PC-9 (cell line): ENCODE measurements at regions not wholly inside any gene's neighbourhood (a gene's known extent, or its start where the extent isn't known, plus 50 kb on each side); places are given as distances from the start of the nearest gene placed in this dataset.

Experiments used
- BruUV-seq: library from RNA; stranded (reverse); fragments of 400-500 nt; replicated peaks from 2 replicates; lab custom pipeline; 2021; lab: Mats Ljungman, UMichigan
- CTCF ChIA-PET: fragments of 300-600 bp; sonication (Branson Sonifier 250); formaldehyde crosslinking; loops from one replicate; lab custom pipeline; 2022; ENCODE audit warnings: antibody characterized with exemption; lab: Charles Lee
- POLR2A ChIA-PET: fragments of 300-600 bp; sonication (Branson Sonifier 250); formaldehyde crosslinking; loops from one replicate; lab custom pipeline; 2022; ENCODE audit warnings: antibody characterized with exemption; ENCODE audit not compliant: unreplicated experiment; lab: Charles Lee
- DNase-seq, 2 experiments: peaks; one replicate each; pipeline versions ENCODE4 v3.0.0 to v3.0.0-alpha.2; 2015 to 2022; ENCODE audit warnings: mixed read lengths in 1 of 2
- H2AFZ ChIP-seq: fragments of 200-600 bp; sonication (generic); 2 replicates; pipeline ENCODE4 v1.8.1; 2017; ENCODE audit warnings: antibody characterized with exemption
- H3F3A ChIP-seq: fragments of 200-600 bp; sonication (generic); 2 replicates; pipeline ENCODE4 v1.8.1; 2017; ENCODE audit warnings: antibody characterized with exemption, mild to moderate bottlenecking, low read depth; ENCODE audit not compliant: insufficient read depth
- H3K27ac ChIP-seq: fragments of 200-600 bp; sonication (generic); 2 replicates; pipeline ENCODE4 v1.6.1; 2016; ENCODE audit warnings: mixed run types
- H3K27me3 ChIP-seq: fragments of 200-600 bp; sonication (generic); 2 replicates; pipeline ENCODE4 v1.6.1; 2016; ENCODE audit warnings: low read depth, mixed run types; ENCODE audit not compliant: insufficient read depth
- H3K36me3 ChIP-seq: fragments of 200-600 bp; sonication (generic); 2 replicates; pipeline ENCODE4 v1.6.1; 2016; ENCODE audit warnings: low read depth, mixed run types
- H3K4me1 ChIP-seq: fragments of 200-600 bp; sonication (generic); replicated peaks from 2 replicates; pipeline ENCODE4 v1.6.1; 2016; ENCODE audit warnings: mixed run types; ENCODE audit not compliant: insufficient read depth
- H3K4me2 ChIP-seq: fragments of 200-600 bp; sonication (generic); 2 replicates; pipeline ENCODE4 v1.6.1; 2017; ENCODE audit warnings: mixed run types
- H3K4me3 ChIP-seq: fragments of 200-600 bp; sonication (generic); 2 replicates; pipeline ENCODE4 v1.6.1; 2016; ENCODE audit warnings: mixed run types
- H3K79me2 ChIP-seq: fragments of 200-600 bp; sonication (generic); 2 replicates; pipeline ENCODE4 v1.6.1; 2017; ENCODE audit warnings: low read depth, mixed run types
- H3K9me2 ChIP-seq: fragments of 200-600 bp; sonication (generic); 2 replicates; pipeline ENCODE4 v1.8.1; 2017; ENCODE audit warnings: mild to moderate bottlenecking; ENCODE audit not compliant: insufficient read depth
- H3K9me3 ChIP-seq: fragments of 200-600 bp; sonication (generic); 2 replicates; pipeline ENCODE4 v1.8.1; 2016; ENCODE audit warnings: low read depth; ENCODE audit not compliant: insufficient read depth
- H4K20me1 ChIP-seq: fragments of 200-600 bp; sonication (generic); 2 replicates; pipeline ENCODE4 v1.8.1; 2017; ENCODE audit not compliant: insufficient read depth
- CTCF ChIP-seq: fragments of 200-600 bp; sonication (generic); conservative IDR thresholded peaks from 2 replicates; pipeline ENCODE4 v1.6.1; 2017; ENCODE audit warnings: mixed run types, antibody characterized with exemption, mild to moderate bottlenecking, moderate library complexity
- EZH2 ChIP-seq: fragments of 200-600 bp; sonication (generic); IDR thresholded peaks from 2 replicates; pipeline ENCODE4 v1.8.0; 2017; ENCODE audit warnings: antibody characterized with exemption, low read depth
- intact Hi-C: fragments of 100-400 bp; cut with micrococcal nuclease; formaldehyde crosslinking; loops from one replicate; pipeline ENCODE4 v1.10.0; 2022; ENCODE audit not compliant: unreplicated experiment

GRCh38 chr11:129312730-129313503 lies 62.7 kb upstream of the BARX2 start:
- Histone ChIP-seq H4K20me1 (no peaks in the 10 kb centered on the region), H2AFZ (no peak overlapping the region), H3K27ac (no peak overlapping the region), H3K4me1 (peaks cover 38% of the 10 kb centered on the region), H3K36me3 (no peaks in the 10 kb centered on the region), H3K4me3 (no peak overlapping the region), H3K4me2 (no peak overlapping the region), H3F3A (peaks cover 26% of the 10 kb centered on the region), H3K79me2 (no peaks in the 10 kb centered on the region), H3K9me2 (no peaks in the 10 kb centered on the region), H3K27me3 (no peaks in the 10 kb centered on the region), H3K9me3 (no peaks in the 10 kb centered on the region)
- ChIA-PET CTCF (interaction anchor here (0.6 kb wide), 1 partner anchor 127 kb away, joined by 3 read pairs; no protein-coding TSS in a partner anchor), POLR2A (no interaction called here)
- intact Hi-C loops = loop anchor here (10.0 kb wide), 1 partner anchor 118 kb away; the partner anchor contains the start of gene ARHGAP32
- no peak for DNase-seq
- BruUV-seq = no TSS peak
- TF ChIP-seq EZH2 (no peak), CTCF (no peak)

DNA sequence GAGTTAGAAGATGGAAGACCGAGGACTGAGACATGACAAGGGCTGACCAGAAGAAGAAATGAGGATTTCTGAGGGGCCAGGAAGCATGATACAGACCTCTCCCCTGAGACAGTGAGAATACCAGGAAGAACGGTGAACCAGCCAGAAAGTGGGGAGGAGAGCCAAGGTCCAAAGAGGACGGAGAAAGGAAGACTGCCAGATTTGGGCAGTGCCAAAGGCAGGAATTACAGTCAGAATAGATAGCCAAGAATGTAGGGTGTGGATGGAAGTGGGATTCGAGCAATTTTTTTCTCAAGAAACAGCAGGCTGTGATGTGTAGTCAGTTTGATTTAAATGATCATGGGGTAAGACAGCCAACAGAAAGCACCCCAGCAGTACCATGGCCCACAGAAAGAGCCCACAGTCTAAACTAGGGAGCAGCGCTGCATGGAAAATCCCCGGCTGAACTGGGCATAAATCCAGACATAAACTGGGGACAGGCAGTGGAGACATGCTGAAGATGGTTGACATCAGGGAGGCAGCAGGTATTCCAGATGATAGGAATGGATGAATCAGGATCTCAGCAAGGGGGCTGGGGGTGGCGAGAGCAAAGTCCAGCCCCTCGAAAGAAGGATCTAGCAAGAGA lies 67.3 kb upstream of the BARX2 start:
- no peak overlapping the region for H3K4me2 ChIP-seq
- no peaks in the 10 kb centered on the region for H3F3A ChIP-seq
- TF ChIP-seq EZH2 (no peak), CTCF (no peak)
- H3K9me2 ChIP-seq = no peaks in the 10 kb centered on the region
- H3K27me3 ChIP-seq = no peaks in the 10 kb centered on the region
- no TSS peak for BruUV-seq
- H3K79me2 ChIP-seq = no peaks in the 10 kb centered on the region
- POLR2A ChIA-PET = no interaction called here
- H4K20me1 ChIP-seq = no peaks in the 10 kb centered on the region
- H3K27ac ChIP-seq = no peak overlapping the region
- CTCF ChIA-PET = no interaction called here
- no peaks in the 10 kb centered on the region for H3K36me3 ChIP-seq
- intact Hi-C loops = no loop called here
- DNase-seq = no peak
- H3K9me3 ChIP-seq = no peaks in the 10 kb centered on the region
- no peak overlapping the region for H2AFZ ChIP-seq
- H3K4me1 ChIP-seq = no peaks in the 10 kb centered on the region
- H3K4me3 ChIP-seq = no peak overlapping the region

GRCh38 chr11:129307162-129307561 lies 68.5 kb upstream of the BARX2 start:
- Histone ChIP-seq H3K4me3 (no peak overlapping the region), H3K27ac (no peak overlapping the region), H4K20me1 (no peaks in the 10 kb centered on the region), H2AFZ (no peak overlapping the region), H3K36me3 (no peaks in the 10 kb centered on the region), H3K79me2 (no peaks in the 10 kb centered on the region), H3K9me2 (no peaks in the 10 kb centered on the region), H3F3A (no peaks in the 10 kb centered on the region), H3K4me2 (no peak overlapping the region), H3K27me3 (no peaks in the 10 kb centered on the region), H3K4me1 (0 out of 2 replicates have a peak, but pooled peaks cover 5% of the 10 kb centered on the region), H3K9me3 (no peaks in the 10 kb centered on the region)
- BruUV-seq = no TSS peak
- POLR2A ChIA-PET = no interaction called here
- TF ChIP-seq EZH2 (no peak), CTCF (no peak)
- no peak for DNase-seq
- intact Hi-C loops = no loop called here
- CTCF ChIA-PET = no interaction called here
